Putamen (tissue), 1 donor: ENCODE measurements at regions not wholly inside any gene's neighbourhood (a gene's known extent, or its start where the extent isn't known, plus 50 kb on each side); places are given as distances from the start of the nearest gene placed in this dataset.

Source experiments
- DNase-seq: peaks from one replicate; pipeline ENCODE4 v3.0.0-alpha.2; 2016; ENCODE audit warnings: low spot score

DNA sequence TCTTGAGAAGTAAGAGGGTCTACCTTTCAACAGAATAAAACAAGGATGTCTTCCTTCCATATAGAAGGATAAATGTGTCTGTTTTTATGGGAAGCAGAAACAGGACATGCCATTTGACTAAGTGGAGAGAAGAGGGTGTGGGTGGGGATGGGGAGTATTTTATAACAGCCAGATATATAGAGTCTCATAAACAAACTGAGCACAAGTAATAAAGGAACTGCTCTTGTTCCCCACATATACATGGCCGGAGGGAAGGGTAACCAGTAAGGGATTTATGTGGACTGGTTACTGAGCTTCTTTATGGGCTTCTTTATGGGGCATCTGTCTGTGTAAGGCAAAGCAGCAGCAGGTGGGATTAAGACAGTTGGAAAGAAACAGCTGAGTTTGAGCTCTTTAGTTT, 558.1 kb downstream of the REEP3 start:
- DNase-seq = no peak

DNA sequence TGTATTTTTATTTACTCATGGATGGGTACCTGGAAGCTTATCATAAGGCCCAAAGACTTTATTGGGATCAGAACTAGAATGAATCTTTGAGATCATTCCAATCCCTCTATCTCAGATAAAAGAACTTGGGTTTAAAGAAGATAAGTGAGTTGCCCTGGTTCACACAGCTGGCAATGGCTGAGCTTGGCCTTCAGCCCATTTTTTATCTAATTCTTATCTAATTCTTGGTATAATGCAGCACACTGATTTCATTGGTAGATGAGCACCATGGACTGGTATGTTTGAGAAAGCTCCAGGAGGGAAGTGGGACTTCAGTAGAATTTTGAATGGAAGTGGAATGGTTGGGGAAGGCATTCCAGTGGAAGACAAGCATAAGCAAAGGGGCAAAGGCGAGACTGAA, 558.9 kb downstream of the REEP3 start:
- no peak for DNase-seq

DNA sequence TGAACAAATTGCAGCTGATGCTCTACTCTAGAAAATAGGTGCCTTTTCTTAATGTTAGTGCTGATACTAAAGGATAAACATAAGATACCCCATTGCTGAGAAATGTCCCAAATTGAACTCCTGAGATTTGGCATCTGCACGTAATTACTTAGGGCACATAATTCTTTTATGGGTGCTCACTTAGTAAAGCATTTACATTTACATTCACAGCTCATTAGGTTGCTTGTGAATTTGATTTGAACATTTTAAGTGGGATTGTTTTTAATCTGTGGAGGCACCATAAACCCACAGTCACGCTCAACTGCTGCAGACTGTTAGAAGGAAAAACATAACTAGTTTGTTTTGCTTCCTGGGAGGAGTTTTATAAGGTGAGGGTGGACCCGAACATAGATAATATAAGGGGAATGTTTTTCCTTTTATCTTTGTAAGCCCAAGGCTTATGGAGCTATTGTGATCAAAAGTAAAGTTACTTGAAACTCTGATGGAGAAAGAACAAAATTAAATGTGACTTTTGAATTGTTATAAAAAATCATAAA, 560.8 kb downstream of the REEP3 start:
- DNase-seq = no peak

DNA sequence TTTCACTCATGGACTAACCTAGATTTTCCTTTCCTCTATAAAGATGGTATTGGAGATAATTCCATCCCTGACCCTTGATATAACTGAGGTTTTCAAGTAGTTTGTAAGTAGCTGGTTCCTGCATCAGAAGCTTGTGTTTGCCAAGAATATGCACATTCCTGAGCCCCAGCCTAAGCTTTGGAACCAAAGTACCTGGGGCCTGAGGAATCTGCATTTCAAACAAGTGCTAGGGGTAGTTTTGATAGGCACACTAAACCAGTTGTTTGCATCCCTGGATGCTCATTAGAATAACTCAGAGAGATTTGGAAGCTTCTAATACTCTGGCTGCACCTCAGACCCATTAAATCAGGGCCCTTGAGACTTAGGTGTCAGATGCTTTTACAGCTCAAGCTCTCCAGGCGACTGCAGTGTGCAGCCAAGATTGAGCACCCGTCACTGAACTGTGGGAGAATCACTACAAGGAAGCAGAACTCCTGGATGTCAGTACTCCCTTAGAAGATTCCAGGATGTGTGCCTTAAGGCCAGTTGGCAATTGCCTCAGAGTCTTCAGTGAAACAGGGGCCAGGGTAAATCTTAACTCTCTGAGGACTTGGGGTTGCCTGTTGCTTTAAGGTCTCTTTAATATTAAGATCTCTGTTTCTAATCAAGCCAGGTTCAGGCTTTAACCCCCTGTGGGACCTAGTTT, 565.0 kb downstream of the REEP3 start:
- no peak for DNase-seq

DNA sequence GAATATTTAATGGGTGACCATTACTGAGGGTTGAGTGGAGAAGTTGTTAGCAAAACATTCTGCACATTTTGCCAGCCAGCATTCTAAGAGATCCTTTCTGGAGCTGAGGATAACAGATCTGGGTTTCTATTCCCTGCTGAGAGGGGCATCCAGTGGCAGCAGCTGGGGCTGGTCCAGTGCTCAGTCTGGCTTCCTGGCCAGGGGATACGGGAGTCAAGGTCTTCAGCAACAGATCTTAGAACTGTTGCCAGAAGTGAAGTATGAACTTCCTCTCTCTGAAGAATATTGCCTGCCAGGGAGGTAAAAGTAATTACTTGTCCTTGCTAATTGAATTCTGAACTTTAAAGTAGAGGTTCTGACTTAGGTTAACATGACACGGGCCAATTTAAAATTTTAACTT, 568.4 kb downstream of the REEP3 start:
- DNase-seq = no peak

DNA sequence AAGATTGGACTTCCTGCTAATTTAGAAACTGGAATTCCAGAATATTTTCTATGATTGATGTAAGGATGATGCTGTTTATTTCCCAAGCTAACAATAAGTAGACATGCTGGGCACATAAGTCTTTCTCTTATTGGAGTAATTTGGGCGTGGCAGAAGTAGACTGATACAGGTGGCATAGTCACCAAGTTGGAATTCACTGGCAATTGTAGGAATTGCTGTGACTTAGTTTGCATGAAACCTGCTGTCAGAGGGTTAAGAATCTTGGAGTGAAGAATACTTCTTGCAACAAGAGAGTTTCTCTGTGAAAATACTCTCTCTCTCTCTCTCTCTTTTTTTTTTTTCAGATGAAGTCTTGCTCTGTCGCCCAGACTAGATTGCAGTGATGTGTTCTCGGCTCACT, 569.7 kb downstream of the REEP3 start:
- DNase-seq = no peak

DNA sequence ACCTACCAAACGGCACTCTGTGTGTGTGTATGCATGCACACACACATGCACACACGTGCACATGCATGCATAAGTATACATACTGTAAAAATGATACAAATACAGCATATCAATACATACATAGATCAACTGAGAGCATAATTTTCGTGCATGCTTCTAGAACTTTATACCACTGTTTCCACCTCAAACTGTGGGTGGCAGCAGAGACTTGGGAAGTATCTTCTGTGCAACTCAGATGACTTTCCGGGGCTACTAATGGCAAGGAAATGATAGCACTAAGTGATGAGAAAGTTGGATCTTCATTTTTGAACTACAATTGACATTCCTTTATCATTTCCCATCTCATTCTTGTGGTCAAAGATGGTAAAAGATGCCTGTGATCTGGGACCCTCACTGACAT, 570.7 kb downstream of the REEP3 start:
- peak; percentile 63 for DNase-seq

DNA sequence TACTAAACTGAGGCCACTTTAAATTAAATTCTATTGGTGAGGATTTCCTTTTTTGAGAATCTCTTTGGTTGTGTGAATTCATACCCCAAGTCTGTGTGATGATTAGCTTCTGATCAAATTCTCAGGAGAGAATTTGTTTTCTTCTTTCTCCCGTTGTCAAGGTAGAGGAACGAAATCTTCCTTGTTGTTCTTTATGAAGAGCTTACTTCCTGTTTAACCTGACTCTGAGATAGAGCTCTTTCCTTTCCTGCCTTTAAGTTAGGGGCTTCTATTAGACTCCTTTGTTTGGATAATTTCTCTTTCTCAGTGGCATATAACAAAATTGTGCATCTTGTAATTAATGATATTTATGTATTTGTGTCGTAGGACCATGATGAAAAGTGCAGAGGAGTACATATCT, 572.1 kb downstream of the REEP3 start:
- DNase-seq = no peak

DNA sequence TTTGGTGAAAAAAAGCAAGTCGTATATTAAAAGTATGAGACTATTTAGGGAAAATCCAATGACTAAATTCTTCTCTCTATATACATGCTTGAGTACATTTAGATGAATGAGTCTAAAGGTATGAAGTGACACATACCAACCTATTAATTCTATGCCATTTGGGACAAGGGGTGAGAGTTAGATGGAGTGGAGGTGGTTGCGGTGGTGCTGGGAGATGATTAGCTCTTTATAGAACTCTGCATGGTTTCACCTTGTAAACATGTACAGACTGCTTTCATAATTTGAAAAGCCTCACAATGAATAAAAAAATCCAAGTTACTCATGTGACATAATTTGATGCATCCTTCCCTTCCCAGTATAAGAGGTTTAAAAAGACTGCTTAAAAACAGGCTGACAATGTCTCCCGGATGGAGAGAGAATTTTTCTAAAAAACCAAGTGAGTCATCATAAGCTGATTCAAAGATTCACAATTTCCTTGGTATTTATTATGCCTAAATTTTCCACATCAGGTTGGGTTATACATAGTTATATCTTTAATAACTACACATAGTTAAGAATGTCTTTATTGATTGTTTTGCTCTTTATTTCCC, 572.8 kb downstream of the REEP3 start:
- DNase-seq = peak; percentile 38

DNA sequence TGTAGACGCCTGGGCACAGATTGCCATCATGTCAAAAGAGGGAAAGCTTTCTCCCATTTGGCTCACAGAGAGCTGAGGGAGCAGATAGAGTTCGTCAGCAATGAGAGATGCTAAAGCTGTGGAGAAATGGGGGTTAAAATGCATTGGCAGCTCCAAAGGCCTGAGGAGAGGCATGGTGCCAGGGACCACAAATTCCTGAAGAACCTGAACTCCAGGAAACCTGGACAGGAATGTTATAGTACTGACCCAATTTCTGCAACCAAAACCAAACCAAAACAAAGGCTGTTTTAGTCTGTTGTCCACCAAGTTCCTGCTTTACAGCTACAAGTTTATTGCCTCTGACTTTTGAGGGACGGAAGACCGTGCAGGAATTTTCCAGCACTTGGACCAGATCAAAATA, 575.7 kb downstream of the REEP3 start:
- DNase-seq = no peak

DNA sequence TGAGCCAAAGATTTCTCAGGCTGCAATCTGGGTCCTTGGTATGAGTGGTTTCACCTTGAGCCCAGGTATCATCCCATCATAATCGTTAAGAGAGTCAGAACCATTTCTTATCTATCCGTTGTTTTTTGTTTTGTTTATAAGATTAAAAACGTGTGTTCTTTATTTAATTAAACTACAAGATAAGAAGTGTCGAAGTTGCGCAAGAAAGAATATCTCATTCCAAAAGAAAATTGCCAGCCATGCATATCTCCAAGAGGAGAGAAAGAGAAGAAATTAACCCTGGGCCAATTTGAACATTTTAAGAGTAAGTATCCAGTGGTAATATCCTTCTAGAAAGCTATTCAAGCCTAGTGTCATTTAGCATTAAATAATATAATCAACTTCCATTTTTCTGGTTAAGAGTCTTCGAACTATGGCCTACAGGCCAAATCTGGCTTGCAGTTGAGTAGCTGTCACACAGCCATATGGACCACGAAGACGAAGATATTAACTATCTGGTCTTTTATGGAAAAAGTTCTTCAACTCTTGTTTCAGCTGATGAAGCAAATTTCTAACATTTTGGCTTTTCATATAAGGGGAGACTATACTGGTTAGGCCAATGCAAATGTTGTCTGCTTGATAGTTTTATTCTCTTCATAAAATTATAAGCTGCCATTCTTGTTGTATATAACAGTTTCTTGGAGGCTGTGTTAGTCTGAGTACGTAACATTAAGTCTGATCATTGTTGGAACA, 576.4 kb downstream of the REEP3 start:
- DNase-seq = no peak

DNA sequence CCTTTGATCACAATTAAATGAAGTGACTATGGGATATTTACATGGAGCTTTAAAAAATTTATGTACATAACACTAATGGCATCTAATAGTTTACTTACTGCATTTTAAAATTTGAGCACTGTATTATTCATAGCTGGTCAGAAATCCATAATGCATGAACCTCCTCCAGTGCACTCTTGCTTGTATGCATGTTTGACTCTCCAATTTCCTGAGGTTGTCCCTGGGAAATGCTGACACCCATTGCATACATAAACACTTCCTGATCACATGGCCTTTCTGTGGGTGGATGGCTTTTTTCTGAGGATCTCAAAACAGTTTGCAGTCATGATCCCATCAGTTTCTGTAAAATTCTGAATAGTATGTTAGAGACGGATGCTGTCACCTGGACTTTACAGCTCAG, 577.8 kb downstream of the REEP3 start:
- no peak for DNase-seq

DNA sequence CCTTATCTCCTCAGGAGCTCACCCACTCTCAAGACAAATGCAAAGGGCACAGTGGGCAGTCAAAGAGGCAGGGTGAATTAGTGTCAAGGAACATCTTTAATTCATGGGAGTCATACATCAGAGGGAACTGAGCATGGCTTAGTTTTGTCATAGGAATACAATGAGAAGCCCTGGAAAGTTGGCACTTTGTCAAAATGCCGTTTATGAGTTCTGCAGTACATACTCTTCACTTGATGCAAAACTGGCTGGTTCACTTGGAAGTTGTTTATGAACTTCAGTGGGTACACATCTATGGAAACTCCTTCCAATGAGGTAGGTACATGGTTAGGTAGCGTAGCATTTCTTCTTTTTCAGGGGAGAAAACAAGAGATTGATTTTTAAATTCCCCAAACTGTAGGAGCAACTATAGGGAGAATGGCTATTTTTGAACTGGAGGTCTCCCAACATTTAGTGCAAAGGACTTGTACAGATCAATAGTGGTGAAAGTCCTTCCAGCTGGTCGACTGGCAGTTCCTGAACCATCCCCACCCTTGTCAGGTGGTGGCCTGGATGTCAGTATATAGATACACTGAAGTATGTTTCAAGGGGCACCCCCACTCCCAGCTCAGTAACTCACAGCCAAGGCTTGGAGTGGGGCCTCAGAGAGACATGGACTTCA, 580.5 kb downstream of the REEP3 start:
- no peak for DNase-seq

DNA sequence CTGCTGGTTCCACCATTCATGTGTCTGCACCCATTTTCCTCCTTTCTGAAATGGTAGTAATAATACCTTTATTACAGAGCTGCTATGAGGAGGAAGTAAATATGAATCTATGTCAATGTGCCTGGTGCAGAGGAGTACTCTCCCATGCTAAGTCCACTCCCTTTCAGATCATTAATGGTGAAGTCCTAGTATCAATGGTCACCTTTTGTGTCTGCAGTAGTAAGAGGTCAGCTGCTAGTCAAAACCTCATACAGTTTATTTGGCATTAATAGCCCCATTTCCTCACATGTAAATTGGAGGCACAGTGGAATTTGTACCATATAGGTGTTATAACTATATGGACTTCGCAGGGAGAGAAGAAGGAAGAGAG, 581.0 kb downstream of the REEP3 start:
- DNase-seq = no peak

DNA sequence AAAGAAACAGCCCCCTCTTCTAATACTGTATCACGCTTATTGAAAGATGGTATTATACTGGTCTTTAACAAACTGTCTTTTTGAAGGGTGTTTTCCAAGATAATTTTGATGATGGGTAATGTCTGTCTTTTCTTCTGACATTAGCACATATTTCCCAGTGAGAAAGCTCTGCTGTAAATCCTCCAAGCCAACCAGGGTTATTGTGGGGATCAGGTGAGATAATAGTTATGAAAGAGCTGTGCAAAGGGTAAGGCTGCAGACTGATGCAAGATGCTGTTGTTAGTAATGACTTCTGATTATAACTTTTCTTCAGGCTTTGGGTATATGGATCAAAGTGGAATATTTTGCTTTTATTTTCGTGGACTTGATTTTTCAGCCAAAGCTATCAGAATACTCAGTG, 581.7 kb downstream of the REEP3 start:
- no peak for DNase-seq

DNA sequence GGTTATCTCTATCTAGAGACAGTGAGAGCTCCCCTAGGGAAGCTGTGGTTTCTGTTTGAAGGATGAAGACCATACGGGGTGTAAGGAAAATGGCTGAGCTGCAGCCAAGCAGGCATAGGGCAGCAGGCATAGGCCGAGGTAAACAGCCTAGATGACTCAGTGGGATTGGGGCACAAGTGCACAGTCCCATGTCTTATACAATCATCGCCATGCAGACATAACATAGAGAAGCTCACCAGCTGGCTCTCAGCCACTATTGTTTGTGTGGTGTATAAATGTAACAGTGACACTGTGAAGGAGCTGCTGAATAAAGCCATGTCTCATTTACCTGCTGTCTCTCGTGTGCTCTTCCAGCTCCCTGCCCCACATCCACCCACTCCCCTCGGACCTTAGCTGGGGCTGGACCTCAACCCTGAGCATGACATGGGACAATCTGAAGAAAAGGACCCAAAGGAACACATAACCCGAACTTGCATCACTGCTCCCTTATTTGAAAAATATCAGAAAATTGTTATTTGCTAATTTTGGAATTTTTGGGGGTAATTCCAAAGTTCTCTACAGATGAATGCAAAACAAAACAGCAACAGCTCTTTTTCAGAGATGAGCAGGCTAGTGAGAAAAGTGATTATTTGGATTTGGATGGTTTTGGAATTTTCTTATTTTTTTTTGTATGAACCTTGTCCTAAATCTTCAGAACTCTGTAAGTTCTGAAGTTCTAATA, 582.7 kb downstream of the REEP3 start:
- no peak for DNase-seq

DNA sequence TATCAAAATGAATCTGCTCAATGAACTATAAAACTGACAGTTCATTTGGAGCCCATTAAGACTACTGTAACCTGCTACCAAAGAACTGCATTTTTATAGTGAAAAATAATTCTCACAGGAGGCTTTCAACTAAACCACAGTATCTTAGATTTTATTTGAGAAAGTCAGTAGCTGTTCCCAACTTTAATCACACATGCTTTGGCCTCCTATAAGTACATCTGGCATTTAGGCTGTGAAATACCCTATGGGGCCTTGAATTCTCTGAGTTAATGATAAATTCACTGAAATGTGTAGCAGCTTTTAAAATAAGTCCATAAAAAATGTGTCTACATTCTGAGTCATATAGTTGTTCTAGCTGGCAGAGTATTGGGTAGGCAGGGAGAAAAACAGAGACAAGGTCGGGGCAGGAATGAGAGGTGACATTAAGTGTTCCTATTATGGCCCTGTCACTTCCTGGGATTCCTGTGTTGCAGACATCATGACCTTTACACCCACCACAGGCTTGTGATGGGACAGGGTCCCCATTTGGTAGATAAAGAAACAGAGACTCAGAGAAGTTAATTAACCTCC, 588.8 kb downstream of the REEP3 start:
- no peak for DNase-seq

DNA sequence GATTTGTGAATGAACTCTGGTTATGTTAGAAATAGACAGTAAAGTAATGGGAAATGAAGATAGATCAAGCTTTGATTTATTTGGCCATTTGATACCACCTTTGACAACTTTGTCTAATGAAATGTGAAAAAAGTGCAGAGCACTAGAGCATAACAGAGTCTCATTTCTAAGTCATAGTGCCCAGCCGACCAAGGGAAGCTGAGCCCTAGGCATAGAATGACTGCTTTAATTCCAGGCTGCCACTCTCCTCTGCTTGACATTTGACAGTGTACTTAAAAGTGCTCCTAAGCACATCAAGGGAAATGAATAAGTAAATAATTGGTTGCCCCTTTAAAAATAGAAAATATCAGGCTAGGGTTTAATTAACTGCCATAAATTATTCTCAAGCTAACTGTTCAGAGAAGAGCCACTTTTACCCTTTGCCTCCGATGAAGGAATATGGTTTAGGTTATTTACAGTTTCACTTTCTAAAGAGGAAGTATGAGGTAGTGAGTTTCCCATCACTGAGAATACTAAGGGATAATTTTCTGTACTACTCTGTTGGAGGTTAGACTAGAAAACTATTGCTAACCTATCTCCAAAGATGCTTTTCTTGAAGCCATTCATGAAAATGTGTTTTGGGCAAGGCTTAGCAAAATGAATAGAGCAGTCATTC, 591.6 kb downstream of the REEP3 start:
- DNase-seq = no peak

DNA sequence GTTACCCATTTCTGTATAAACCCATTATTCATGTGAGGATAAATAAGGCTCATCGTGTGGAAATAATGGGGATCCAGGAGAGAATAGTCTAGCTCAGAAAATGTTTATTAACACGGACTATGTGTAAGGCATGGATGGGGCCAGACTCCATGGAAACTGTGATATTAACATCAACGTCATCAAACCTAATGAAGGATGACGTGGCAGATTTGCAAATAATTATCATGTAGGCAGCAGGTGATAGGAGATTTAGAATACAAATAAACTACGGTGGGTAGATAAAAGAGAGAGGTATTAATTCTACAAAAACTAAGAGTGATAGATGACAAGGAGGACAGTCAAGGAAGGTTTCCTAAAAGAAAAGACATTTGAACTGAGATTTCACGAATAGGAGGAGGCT, 592.2 kb downstream of the REEP3 start:
- no peak for DNase-seq

DNA sequence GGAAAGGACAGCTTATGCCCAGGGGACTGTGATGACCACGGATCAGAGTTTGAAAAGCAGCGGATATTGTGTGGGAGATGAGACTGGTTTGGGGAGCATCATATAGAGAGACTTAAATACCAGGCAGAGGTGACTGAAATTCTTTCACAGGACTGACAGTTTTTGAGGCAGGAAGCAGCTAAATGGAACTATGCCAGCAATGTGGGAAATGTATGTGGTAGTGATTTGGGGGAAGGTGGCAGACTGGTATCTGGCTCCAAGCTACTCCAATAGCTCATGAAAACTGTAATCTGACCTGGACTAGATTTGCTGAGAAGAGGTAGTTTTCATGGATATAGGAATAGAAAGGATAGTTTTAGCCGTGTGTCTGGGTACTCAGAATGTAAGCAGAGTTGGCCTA, 592.6 kb downstream of the REEP3 start:
- no peak for DNase-seq

DNA sequence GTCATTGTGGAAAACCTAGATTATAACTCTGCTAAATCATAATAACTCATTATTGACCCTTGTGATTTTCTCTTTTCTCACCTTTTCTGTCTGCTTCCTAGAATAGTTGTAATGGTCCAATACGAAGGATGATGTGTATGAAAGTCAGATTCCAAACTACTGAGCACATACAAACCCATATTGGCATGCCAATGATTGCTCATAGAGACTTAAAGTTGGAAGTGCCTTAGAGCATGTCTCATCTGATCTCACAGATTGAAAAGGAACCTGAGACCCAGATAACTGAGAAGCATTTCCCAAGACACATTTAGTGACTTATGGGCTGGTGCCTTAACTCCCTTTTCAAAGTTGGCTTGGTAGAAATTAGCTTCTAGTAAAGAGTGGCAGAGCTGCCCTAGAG, 594.3 kb downstream of the REEP3 start:
- no peak for DNase-seq
